ENCODE measurements at regions not wholly inside any gene's neighbourhood (a gene's known extent, or its start where the extent isn't known, plus 50 kb on each side); places are given as distances from the start of the nearest gene placed in this dataset.

DNA sequence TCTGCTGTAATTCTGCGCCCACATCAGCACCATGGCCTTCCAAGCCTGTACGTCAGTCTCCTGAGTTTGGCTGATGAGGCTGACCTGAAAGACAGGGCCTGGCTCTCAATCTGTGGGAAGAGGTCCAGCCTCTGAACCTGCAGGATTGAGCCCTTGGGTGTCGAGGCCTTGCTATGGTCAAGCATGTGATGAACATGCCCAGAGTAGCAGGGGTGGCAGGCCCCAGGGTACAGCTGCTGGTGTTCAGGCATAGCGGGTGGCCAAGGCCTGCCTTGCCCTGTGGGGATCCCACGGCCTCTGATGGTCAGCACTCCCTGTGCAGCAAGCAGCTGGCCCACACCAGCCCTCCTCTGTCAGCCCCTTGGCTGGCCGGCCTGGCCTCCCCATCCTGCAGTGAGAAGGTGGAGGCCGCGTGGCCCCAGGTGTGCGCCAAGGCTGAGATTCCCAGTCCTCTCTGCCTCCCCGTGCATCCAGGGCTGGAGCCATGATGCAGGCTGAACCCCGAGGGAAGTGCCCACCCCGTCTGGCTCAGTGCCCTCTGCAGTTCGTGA, 298.4 kb downstream of the NDUFA10 start:
- no peak for TF ChIP-seq POLR2AphosphoS5 (IDR thresholded peaks at IDR 0.05; ENCODE audit: insufficient read depth, low read depth, low read length)
- TF ChIP-seq, protein P1, sequence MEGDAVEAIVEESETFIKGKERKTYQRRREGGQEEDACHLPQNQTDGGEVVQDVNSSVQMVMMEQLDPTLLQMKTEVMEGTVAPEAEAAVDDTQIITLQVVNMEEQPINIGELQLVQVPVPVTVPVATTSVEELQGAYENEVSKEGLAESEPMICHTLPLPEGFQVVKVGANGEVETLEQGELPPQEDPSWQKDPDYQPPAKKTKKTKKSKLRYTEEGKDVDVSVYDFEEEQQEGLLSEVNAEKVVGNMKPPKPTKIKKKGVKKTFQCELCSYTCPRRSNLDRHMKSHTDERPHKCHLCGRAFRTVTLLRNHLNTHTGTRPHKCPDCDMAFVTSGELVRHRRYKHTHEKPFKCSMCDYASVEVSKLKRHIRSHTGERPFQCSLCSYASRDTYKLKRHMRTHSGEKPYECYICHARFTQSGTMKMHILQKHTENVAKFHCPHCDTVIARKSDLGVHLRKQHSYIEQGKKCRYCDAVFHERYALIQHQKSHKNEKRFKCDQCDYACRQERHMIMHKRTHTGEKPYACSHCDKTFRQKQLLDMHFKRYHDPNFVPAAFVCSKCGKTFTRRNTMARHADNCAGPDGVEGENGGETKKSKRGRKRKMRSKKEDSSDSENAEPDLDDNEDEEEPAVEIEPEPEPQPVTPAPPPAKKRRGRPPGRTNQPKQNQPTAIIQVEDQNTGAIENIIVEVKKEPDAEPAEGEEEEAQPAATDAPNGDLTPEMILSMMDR (IDR thresholded peaks at IDR 0.05; ENCODE audit: extremely low read depth in 1 of 2, insufficient read depth in 1 of 2, low read depth in 1 of 2, low read length in 2 of 2), result no peak
- no peak for TF ChIP-seq POLR2A (IDR thresholded peaks at IDR 0.05; ENCODE audit: low read depth, low read length)
- no peak for TF ChIP-seq EZH2 (IDR thresholded peaks at IDR 0.05; ENCODE audit: borderline replicate concordance, low read depth, low read length, severe bottlenecking)
